ENCODE measurements at regions not wholly inside any gene's neighbourhood (a gene's known extent, or its start where the extent isn't known, plus 50 kb on each side); places are given as distances from the start of the nearest gene placed in this dataset.

- TF ChIP-seq CTCF (IDR thresholded peaks at IDR 0.05) (no peak), POLR2A (IDR thresholded peaks at IDR 0.05) (no peak)
Observed at GRCh38 chr5:161093100-161093499, 241.1 kb upstream of the ATP10B start.

All from lower leg skin (tissue), 3 donors.